Adrenal gland (tissue), 5 donors: ENCODE measurements at regions not wholly inside any gene's neighbourhood (a gene's known extent, or its start where the extent isn't known, plus 50 kb on each side); places are given as distances from the start of the nearest gene placed in this dataset.

ENCODE experiments used
- CTCF ChIP-seq, 6 experiments: fragments of 450-650 bp in 4 of 6; fragments of 200-600 bp in 2 of 6; sonication (generic) in 1 of 6; IDR thresholded peaks; 1 replicate in 5 of 6; 2 replicates in 1 of 6; pipeline versions ENCODE4 v1.5.1 to v1.8.0; 2016 to 2021; ENCODE audit warnings: antibody characterized with exemption in 6 of 6, mild to moderate bottlenecking in 2 of 6, moderate library complexity in 1 of 6
- POLR2A ChIP-seq, 2 donors: fragments of 450-650 bp; IDR thresholded peaks; one replicate each; pipeline ENCODE4 v1.6.1; 2017; ENCODE audit warnings: antibody characterized with exemption in 2 of 2, mild to moderate bottlenecking in 2 of 2, moderate library complexity in 1 of 2
- donor health status: DM: no; HTN: no; CAD: no.

GRCh38 chr21:41602531-41602930 is 94.6 kb upstream of the TMPRSS2 start:
- TF ChIP-seq CTCF (IDR thresholded peaks at IDR 0.05) (no peak), POLR2A (IDR thresholded peaks at IDR 0.05) (no peak)
